IMR-90 (cell line): ENCODE measurements at regions not wholly inside any gene's neighbourhood (a gene's known extent, or its start where the extent isn't known, plus 50 kb on each side); places are given as distances from the start of the nearest gene placed in this dataset.

ENCODE experiments used
- ATAC-seq: fragments of 200-7000 bp; cut with Tn5 transposase; 2 replicates; pipeline ENCODE4 v1.9.1; 2020; ENCODE audit warnings: low read depth, mild to moderate bottlenecking, moderate library complexity
- BruUV-seq: library from RNA; stranded (reverse); fragments of 400-500 nt; replicated peaks from 2 replicates; lab custom pipeline; 2021; lab: Mats Ljungman, UMichigan
- CTCF ChIA-PET: fragments of 300-600 bp; formaldehyde crosslinking; extraction: SDS; loops from one replicate; lab custom pipeline; 2021; ENCODE audit warnings: antibody characterized with exemption; lab: Yijun Ruan, JAX
- POLR2A ChIA-PET: fragments of 300-600 bp; sonication (Branson Sonifier 250); formaldehyde crosslinking; loops from one replicate; lab custom pipeline; 2022; ENCODE audit warnings: antibody characterized with exemption; ENCODE audit not compliant: unreplicated experiment; lab: Charles Lee
- DNase-seq: peaks from one replicate; pipeline ENCODE4 v3.0.0; 2013
- H2AFZ ChIP-seq: replicated peaks from 2 replicates; pipeline ENCODE3; 2013; ENCODE audit warnings: low read length, mild to moderate bottlenecking; ENCODE audit not compliant: poor library complexity
- H2AK5ac ChIP-seq: 2 replicates; pipeline ENCODE4 v1.6.1; 2013; ENCODE audit warnings: low read depth, low read length, inconsistent platforms
- H2AK9ac ChIP-seq: replicated peaks from 2 replicates; pipeline ENCODE3; 2013; ENCODE audit warnings: mild to moderate bottlenecking, low read depth, low read length, moderate library complexity; ENCODE audit not compliant: poor library complexity
- H2BK120ac ChIP-seq: 2 replicates; pipeline ENCODE4 v1.6.1; 2013; ENCODE audit warnings: low read depth, low read length, inconsistent platforms
- H2BK15ac ChIP-seq: 3 replicates; pipeline ENCODE4 v1.6.1; 2013; ENCODE audit warnings: low read depth, low read length, inconsistent platforms
- H2BK20ac ChIP-seq: 2 replicates; pipeline ENCODE4 v1.6.1; 2013; ENCODE audit warnings: low read depth, mild to moderate bottlenecking, inconsistent platforms, low read length, moderate library complexity
- H2BK5ac ChIP-seq: 2 replicates; pipeline ENCODE4 v1.6.1; 2013; ENCODE audit warnings: mild to moderate bottlenecking, low read depth, low read length, inconsistent platforms; ENCODE audit not compliant: poor library complexity, severe bottlenecking
- H3K14ac ChIP-seq: replicated peaks from 2 replicates; pipeline ENCODE4 v1.6.1; 2013; ENCODE audit warnings: low read depth, low read length, inconsistent platforms
- H3K18ac ChIP-seq: 2 replicates; pipeline ENCODE4 v1.6.1; 2013; ENCODE audit warnings: low read depth, low read length, control low read depth
- H3K23ac ChIP-seq: 2 replicates; pipeline ENCODE4 v1.6.1; 2013; ENCODE audit warnings: low read depth, low read length, inconsistent platforms
- H3K27ac ChIP-seq: 2 replicates; pipeline ENCODE4 v1.5.1; 2013; ENCODE audit warnings: mild to moderate bottlenecking, control low read depth, low read length; ENCODE audit not compliant: insufficient read depth
- H3K27me3 ChIP-seq: 2 replicates; pipeline ENCODE4 v1.6.1; 2013; ENCODE audit warnings: low read length; ENCODE audit not compliant: control insufficient read depth, insufficient read depth
- H3K36me3 ChIP-seq: 2 replicates; pipeline ENCODE4 v1.6.1; 2013; ENCODE audit warnings: low read length, mixed read lengths; ENCODE audit not compliant: control insufficient read depth, insufficient read depth
- H3K4ac ChIP-seq: 2 replicates; pipeline ENCODE4 v1.6.1; 2013; ENCODE audit warnings: low read depth, low read length, inconsistent platforms
- H3K4me1 ChIP-seq: 2 replicates; pipeline ENCODE4 v1.6.1; 2013; ENCODE audit warnings: low read length, mixed read lengths; ENCODE audit not compliant: control insufficient read depth, insufficient read depth
- H3K4me2 ChIP-seq: 2 replicates; pipeline ENCODE4 v1.6.1; 2013; ENCODE audit warnings: low read depth, mild to moderate bottlenecking, control low read depth, low read length, moderate library complexity
- H3K4me3 ChIP-seq: 2 replicates; pipeline ENCODE4 v1.5.1; 2013; ENCODE audit warnings: low read depth, mild to moderate bottlenecking, control low read depth, low read length, moderate library complexity; ENCODE audit not compliant: insufficient read depth
- H3K56ac ChIP-seq: 2 replicates; pipeline ENCODE4 v1.6.1; 2013; ENCODE audit warnings: low read length, inconsistent platforms; ENCODE audit not compliant: insufficient read depth; ENCODE audit errors: extremely low read depth
- H3K79me1 ChIP-seq, 2 experiments: 2 replicates each; pipeline ENCODE4 v1.6.1; 2013; ENCODE audit warnings: low read length in 2 of 2, inconsistent platforms in 1 of 2, low read depth in 1 of 2
- H3K9ac ChIP-seq: 2 replicates; pipeline ENCODE4 v1.6.1; 2013; ENCODE audit warnings: low read depth, low read length, control low read depth
- H3K9me1 ChIP-seq: 2 replicates; pipeline ENCODE4 v1.6.1; 2013; ENCODE audit warnings: low read length, inconsistent platforms; ENCODE audit not compliant: insufficient read depth
- H3K9me3 ChIP-seq: 2 replicates; pipeline ENCODE4 v1.6.1; 2013; ENCODE audit warnings: low read length; ENCODE audit not compliant: control insufficient read depth, insufficient read depth
- H4K20me1 ChIP-seq: 2 replicates; pipeline ENCODE4 v1.6.1; 2013; ENCODE audit warnings: low read length, inconsistent platforms; ENCODE audit not compliant: insufficient read depth
- H4K5ac ChIP-seq: 2 replicates; pipeline ENCODE4 v1.6.1; 2013; ENCODE audit warnings: mild to moderate bottlenecking, low read depth, low read length, control low read depth
- H4K8ac ChIP-seq, 2 experiments: 2 replicates each; pipeline ENCODE4 v1.6.1; 2013; ENCODE audit warnings: low read depth in 2 of 2, low read length in 2 of 2, control low read depth in 1 of 2, inconsistent platforms in 1 of 2
- H4K91ac ChIP-seq: 2 replicates; pipeline ENCODE4 v1.6.1; 2013; ENCODE audit warnings: low read depth, low read length, inconsistent platforms; ENCODE audit not compliant: insufficient read depth
- CEBPB ChIP-seq: IDR thresholded peaks from 2 replicates; pipeline ENCODE4 v1.6.1; 2012; ENCODE audit warnings: low read depth, low read length, improper control_type of control experiment
- POLR2A ChIP-seq: IDR thresholded peaks from 2 replicates; pipeline ENCODE4 v1.6.1; 2012; ENCODE audit warnings: mild to moderate bottlenecking, low read depth, low read length
- SMC3 ChIP-seq: fragments of 150-350 bp; IDR thresholded peaks from 2 replicates; pipeline ENCODE4 v1.6.1; 2016; ENCODE audit warnings: low read depth, mild to moderate bottlenecking, antibody characterized with exemption, low read length, moderate library complexity
- WGBS, 2 experiments: methylation state at CpG; one replicate each; pipeline versions ENCODE4 v1.1.5 to v1.1.7; 2013; ENCODE audit warnings: missing lambda C conversion rate in 2 of 2; ENCODE audit not compliant: insufficient read length in 1 of 2; ENCODE audit errors: extremely low coverage in 2 of 2; 5-methylcytosine and 5-hydroxymethylcytosine counted together
- dilution Hi-C: fragments of 300-500 bp; cut with HindIII; formaldehyde crosslinking; loops from one replicate; pipeline ENCODE4 v1.14.3; 2018; ENCODE audit warnings: low sequenced_read_pairs; ENCODE audit not compliant: unreplicated experiment
- in situ Hi-C: fragments of 300-500 bp; cut with MboI; formaldehyde crosslinking; loops from 3 replicates; pipeline ENCODE4 v1.14.3; 2019; ENCODE audit warnings: low sequenced_read_pairs, inconsistent platforms, mixed read lengths
- intact Hi-C: fragments of 100-400 bp; cut with micrococcal nuclease; formaldehyde crosslinking; loops from 2 replicates; pipeline ENCODE4 v1.10.0; 2022

DNA sequence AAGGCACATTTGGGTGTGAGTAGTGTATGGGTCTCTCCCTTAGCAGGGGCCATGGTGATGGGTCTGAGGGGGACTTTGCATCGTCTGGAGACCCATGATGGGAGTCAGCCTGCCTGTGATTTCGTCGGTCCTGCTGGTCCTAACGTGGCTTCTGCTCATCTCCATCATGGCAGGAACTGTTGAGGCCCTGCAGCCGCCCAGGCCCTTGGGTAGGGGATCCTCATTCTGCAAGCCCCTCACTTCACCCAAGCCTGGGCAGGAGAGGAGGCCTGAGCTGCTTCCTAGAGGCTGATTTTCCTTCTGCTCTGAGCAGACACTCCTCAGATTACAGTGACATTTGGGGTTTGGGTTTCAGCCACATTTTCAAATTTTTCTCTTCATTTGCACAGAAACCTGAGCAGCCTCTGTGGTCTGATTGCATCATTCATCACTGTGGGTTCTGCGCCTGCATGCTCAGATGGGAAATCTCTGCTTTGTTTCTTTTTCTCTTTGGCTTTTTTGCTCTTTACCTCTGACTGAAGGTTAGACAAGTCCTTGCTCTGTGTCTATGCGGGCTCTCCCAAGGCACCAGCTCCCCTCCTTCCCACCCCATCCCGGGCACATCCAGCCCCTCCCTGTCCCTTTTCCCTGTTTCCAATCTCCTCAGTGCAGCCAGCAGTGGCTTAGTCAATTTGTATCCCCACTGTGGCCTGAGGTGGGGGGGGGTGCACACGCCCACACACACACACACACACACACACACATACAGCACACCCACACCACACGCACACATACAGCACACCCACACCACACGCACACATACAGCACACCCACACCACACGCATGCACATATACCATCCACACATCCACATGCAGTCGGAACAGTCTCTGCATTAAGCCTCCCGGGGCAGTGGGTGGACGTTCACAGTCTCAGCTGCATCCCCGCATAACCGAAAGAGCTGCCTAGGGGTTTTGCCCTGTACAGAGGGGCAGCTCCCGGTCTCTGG is 305.4 kb upstream of the HS6ST1 start:
- peak overlapping the region; percentile 75; the same call in 2 of the 3 replicates for H2BK15ac ChIP-seq
- H3K4ac ChIP-seq = peak overlapping the region; percentile 97
- dilution Hi-C loops (no loop called here), in situ Hi-C loops (loop anchor here (10.0 kb wide), 1 partner anchor 299 kb away; no protein-coding TSS in a partner anchor), intact Hi-C loops (loop anchor here (1.0 to 5.0 kb wide), 2 partner anchors 131 to 302 kb away; no protein-coding TSS in a partner anchor)
- peak overlapping the region; percentile 91 for H2BK20ac ChIP-seq
- H4K8ac ChIP-seq = peak overlapping the region; percentile 60 to 90; a peak in 3 of 4 replicates
- CTCF ChIA-PET = no interaction called here
- peak overlapping the region; percentile 74 for H3K14ac ChIP-seq
- ATAC-seq (peak; percentile 80), DNase-seq (peak; percentile 95)
- peaks cover 34% of the 10 kb centered on the region for H3K4me1 ChIP-seq
- POLR2A ChIA-PET = no interaction called here
- peak overlapping the region; percentile 97 for H2BK120ac ChIP-seq
- peaks cover 3% of the 10 kb centered on the region; the same call in 1 of the 2 replicates for H3K27me3 ChIP-seq
- H4K20me1 ChIP-seq = no peaks in the 10 kb centered on the region
- peak overlapping the region; percentile 68 for H2BK5ac ChIP-seq
- H3K4me3 ChIP-seq = no peak overlapping the region
- peak overlapping the region; percentile 93 for H2AK5ac ChIP-seq
- peak overlapping the region; percentile 77; the same call in 1 of the 2 replicates for H4K5ac ChIP-seq
- H3K56ac ChIP-seq = peak overlapping the region; percentile 50; the same call in 1 of the 2 replicates
- H3K9me3 ChIP-seq = no peaks in the 10 kb centered on the region
- no peaks in the 10 kb centered on the region for H3K36me3 ChIP-seq
- H2AFZ ChIP-seq = peak overlapping the region; percentile 81
- peak overlapping the region; percentile 91 for H3K27ac ChIP-seq
- H3K4me2 ChIP-seq = peak overlapping the region; percentile 79
- peaks cover 28% of the 10 kb centered on the region for H3K9me1 ChIP-seq
- H3K18ac ChIP-seq = peak overlapping the region; percentile 76; the same call in 1 of the 2 replicates
- TF ChIP-seq CEBPB = peak; percentile 99
- TF ChIP-seq POLR2A = no peak
- TF ChIP-seq SMC3 = 0 out of 2 replicates have a peak, but pooled peaks have one; percentile 10
- BruUV-seq = no TSS peak
- H2AK9ac ChIP-seq = peak overlapping the region; percentile 84
- 69% methylated on average over 5 of the region's 18 CpGs; no CpG with 5 or more reads in 1 of the 2 experiments for WGBS, 2 experiments
- H3K9ac ChIP-seq = peak overlapping the region; percentile 46
- H3K23ac ChIP-seq = peak overlapping the region; percentile 32; the same call in 1 of the 2 replicates
- peak overlapping the region; percentile 93 for H4K91ac ChIP-seq
- H3K79me1 ChIP-seq = no peaks in the 10 kb centered on the region
